HuH-7.5 (cell line): ENCODE measurements at regions not wholly inside any gene's neighbourhood (a gene's known extent, or its start where the extent isn't known, plus 50 kb on each side); places are given as distances from the start of the nearest gene placed in this dataset.
"Not testable (repeated sequence)": the region's sequence is repeated elsewhere in the genome, so short reads cannot be mapped to it uniquely, and the experiment has no call there.

Source experiments
- DNase-seq: peaks from one replicate; pipeline ENCODE4 v3.0.0; 2011; ENCODE audit warnings: low spot score

GRCh38 chr18:68429841-68430240 lies 285.1 kb downstream of the TMX3 start:
- no peak for DNase-seq

DNA sequence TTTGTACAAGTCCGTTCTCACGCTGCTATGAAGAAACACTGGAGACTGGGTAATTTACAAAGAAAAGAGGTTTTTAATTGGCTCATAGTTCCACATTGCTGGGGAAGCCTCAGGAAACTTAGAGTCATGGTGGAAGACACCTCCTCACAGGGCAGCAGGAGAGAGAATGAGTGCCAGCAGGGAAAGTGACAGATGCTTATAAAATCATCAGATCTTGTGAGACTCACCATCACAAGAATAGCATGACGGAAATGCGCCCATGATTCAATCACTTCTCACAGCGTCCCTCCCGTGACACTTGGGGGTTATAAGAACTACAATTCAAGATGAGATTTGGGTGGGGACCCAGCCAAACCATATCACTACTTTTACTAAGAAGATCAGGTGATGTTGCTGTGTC lies 285.8 kb downstream of the TMX3 start:
- DNase-seq: no peak

- no peak for DNase-seq
Measured at GRCh38 chr18:68428661-68429060, 286.2 kb downstream of the TMX3 start.

- no peak for DNase-seq
Measured at GRCh38 chr18:68427951-68428401, 286.9 kb downstream of the TMX3 start.

DNA sequence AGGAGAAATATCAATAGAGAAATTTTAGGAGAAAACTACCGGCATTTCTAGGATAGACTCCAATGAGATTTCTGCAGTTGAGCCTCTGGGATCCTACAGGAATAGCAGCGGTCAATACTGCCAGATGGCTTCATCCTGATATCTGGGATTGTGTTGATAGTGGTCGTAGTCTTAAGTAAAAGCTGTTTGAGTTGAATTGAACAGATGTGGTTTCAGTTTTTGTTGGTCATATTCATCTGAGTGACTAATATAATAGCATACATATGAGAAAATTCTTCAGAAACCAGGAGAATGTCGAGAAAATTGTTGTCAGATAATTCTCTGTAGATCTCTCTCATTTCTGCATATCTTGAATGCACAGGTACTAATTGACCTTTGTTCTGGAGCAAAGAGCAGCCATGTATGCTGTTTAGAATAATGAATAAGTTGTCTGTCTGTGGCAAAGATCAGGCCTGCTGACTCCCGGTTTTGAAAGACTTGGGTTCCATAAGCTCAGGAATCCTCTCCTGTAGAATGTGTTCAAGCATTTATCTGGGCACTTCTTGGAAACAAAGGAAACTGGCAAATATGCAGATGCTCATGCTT lies 288.1 kb downstream of the TMX3 start:
- no peak for DNase-seq

DNA sequence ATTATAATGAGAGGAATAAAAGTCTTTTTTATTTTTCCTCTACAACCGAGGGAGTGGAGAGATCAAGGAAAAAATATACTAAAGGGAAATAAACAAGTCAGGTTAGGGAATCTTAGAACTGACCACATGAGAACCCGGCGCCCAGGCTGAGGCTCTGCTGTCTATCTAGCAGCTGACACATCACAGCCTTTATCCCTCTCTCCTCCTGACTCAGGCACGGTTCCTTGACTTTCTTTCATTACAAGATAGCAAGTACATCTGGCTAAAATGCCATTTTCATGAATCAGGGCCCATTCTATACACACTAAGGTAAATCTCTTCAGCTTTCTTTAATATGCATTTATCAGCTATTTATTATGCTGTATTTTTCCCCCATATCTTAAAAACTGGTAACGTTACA lies 296.0 kb downstream of the TMX3 start:
- no peak for DNase-seq

DNA sequence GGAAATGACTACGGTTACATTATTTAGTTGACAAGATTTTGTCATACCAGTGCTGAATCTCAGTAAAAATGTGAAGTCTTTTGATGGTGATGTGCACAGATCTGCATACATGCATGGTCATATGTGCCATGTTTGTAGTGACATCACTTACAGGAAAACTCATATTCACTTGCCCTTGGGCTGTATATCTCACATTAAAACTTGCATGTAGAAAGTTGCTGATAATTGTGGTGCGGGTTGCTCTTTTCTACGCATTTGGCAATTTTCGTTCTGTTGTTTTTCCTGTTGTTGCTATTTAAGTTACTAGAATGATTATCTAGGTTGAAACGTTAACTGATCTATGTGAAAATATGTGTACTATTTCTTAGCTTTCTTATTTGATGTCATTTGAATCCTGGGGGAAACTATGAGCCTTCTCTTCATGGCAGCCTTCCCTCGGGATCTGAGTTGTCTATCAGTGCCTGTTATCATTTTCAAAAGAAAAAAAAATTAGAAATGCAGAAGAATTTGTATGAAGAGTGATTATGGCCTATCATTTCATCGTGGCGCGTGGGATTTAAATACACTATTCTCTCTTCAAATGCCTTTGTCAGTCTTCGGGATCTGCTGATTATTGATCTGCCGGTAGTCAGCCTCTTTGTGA lies 296.6 kb downstream of the TMX3 start:
- DNase-seq: no peak

- DNase-seq: no peak
Measured at GRCh38 chr18:68417826-68418225, 297.1 kb downstream of the TMX3 start.

DNA sequence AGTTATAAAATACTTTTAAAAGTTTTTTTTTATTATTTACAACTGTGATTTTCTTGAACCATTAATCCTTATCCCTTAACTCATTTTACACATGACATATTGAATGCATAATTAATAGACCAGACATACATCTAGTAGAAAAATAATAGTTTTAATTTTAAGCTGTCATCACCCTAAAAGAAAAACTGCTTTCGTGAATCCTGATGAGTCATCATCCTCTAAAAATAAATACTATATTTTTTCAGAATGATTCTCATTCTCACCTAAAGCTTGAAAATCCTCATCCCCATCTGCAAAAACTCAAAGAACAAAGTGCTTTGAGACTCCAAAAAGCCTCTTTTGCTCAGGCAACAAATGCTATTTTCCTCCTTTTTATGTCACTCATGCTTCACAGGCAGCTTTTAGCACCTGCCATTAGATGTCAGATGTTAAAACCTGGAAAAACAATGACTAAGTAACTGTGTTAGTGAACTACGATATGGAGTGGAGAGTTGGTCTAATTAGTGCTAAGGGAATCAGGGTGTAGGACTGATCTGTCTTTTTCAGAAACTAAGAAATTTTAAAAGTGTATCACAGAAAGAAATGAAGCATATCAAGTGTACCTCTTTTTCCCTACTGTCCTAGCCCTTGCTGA lies 297.6 kb downstream of the TMX3 start:
- no peak for DNase-seq

- no peak for DNase-seq
Measured at GRCh38 chr18:68414407-68414806, 300.5 kb downstream of the TMX3 start.

DNA sequence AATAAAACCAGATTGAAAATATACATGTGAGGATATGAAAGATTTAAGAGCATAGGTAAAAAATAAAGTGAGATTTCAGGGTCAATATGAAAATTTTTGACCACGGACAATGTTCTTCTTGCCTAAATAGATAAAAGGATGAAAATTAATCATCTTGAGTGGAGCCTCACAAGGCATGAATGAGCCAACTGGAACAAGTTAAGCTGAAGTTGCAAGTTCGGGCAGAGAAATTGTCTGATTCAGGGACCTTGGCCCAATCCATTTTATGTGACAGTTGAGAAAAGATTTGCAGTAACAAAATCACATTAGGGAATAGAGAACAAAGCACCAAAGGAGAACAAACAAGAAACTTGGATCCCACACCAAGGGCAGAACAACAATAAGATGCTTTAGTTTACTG lies 305.3 kb downstream of the TMX3 start:
- DNase-seq: no peak

GRCh38 chr18:68406761-68407160 lies 308.1 kb downstream of the TMX3 start:
- no peak for DNase-seq

GRCh38 chr18:68402784-68403183 lies 312.1 kb downstream of the TMX3 start:
- no peak for DNase-seq

DNA sequence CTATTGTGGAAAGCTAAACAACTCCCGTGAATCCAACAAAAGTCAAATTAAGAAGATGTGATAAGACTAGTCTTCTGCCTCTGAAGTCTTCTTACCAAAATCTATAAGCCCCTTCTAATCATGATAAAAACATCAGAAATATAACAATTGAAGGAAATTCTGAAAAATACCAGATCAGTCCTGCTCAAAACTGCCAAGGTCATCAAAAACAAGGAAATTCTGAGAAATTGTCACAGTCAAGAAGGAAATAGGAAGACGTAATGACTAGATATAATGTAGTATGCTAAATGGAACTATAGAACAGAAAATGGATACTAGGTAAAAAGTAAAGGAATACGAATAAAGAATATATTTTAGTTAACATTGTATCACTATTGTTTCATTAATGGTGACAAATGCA lies 314.0 kb downstream of the TMX3 start:
- DNase-seq: no peak

DNA sequence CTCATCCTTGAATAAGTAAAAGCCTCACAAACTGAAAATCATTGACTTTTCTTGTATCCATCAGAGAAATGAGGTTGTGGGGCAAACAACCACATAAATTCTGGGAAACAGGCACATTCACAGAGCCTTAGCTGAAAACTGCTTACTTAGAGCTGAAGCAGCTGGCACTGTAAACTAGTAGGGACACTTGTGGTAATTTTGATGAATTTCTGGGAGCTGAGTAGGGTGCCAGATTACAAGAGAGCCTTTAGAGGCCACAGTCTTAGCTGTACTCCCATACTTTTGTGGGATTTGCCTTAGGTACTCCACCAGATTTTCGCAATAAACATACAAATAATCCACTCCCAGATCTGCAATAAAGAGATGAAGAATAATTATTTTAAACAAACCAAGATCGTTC lies 315.2 kb downstream of the TMX3 start:
- no peak for DNase-seq

DNA sequence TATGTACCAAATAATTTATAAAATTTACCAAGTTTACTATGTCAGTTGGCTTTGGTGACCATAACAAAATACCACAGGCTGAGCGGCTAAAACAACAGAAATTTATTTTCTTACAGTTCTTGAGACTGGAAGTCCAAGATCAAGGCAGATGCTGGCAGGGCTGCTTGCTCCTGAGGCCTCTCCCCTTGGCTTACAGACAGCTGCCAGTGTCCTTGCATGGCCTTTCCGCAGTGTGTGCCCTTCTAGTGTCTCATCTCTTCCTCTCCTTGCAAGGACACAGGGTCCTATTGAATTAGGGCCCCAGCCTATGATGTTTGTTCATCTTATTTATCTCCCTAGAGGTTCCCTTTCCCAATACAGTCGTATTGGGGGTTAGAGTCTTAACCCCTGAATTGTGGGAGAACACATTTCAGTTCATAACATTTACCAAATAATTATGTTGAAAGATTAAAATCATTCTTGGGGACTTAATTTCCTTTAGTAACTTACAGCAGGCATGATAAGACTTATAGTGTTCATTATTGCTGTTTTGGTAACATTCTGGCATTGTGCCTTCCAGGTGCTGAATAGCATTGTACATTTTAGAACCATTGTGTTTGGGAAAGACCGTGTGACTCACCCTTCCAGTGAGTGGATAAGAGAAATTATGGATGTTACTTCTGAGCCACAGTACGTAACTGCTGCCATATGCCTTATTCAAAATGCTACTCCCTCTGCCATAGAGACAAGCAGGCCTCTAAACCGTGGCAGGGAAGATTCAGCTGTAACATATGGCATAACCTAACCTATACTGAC lies 317.5 kb downstream of the TMX3 start:
- no peak for DNase-seq

DNA sequence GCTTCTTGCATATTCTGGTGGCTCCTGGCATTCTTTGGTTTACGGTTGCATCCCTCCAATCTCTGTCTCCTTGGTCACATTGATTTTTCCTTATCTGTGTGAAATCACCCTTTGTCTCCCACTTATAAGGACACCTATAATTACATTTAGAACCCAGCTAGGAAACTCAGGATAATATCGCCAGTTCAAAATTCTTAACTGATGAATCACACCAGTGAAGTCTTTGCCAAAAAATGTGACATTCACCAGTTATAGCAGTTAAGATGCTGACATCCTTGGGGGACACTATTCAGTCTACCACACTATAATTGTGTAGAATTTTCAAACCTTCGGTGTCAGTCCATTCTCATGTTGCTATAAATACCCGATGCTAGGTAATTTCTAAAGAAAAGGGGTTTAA lies 320.2 kb downstream of the TMX3 start:
- no peak for DNase-seq

- no peak for DNase-seq
Measured at GRCh38 chr18:68391801-68392200, 323.1 kb downstream of the TMX3 start.

DNA sequence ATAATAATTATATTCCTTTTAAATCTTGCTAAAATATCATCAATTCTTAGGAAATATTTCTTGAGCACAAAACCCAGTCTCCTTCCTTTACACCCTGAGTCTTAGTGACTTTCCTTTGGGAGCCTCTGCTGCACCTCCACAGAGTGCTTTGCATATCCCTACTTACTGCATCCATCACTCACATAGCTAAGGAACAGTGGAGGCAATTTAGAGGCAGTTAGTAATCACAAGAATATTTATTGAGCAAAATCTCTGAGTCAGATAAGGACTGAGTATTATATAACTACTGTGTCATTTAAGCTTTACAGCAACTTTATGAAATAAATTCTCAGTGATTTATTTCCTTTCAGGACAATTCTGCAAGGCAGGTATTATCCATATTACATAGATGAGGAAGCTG lies 327.7 kb downstream of the TMX3 start:
- no peak for DNase-seq

DNA sequence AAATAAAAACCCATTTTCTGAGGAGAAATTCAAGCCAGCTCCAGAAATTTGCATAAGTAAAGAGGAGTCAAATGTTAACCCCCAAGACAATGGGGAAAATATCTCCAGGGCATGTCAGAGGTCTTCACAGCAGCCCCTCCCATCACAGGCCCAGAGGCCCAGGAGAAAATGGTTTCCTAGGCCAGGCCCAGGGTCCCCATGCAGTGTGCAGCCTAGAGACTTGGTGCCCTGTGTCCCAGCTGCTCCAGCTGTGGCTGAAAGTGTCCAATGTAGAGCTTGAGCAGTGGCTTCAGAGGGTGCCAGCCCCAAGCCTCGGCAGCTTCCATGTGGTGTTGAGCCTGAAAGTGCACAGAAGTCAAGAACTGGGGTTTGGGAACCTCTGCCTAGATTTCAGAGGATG lies 330.9 kb downstream of the TMX3 start:
- DNase-seq: not testable (repeated sequence)

DNA sequence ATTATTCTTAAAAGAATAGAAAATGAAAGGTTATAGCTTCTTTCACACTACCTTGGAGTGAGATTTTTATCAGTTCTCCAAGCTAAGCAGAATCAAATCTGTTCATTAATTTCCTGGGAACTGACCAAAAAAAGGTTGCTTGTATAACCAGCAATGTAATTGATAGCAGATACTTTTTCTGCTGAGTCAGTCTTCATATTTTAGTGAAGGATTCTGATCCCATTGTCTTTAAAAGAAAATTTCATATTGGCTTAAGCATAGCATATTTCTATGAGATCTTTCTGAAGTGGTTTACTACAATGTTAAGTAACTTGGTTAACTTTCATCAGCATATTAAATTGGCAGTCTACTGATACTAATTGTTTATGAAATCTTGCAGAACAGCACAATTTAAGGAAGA lies 338.0 kb downstream of the TMX3 start:
- no peak for DNase-seq

DNA sequence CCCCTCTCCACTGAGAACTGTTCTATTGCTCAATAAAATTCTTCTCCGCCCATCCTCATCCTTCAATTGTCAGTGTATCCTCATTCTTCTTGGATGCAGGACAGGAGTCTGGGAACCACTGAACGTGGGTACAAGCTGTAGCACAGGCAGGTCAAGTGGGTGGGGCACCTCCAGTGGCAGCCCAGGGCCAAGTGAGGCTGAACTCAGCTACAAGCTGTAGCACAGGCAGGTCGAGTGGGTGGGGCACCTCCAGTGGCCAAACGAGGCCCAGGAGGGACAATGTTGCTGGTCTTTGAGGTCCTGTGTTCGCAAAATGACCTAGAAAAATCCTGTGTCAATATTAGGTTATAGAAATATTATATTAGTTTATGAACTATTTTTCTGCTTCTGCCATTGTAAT lies 352.0 kb downstream of the TMX3 start:
- no peak for DNase-seq

GRCh38 chr18:68355637-68356036 lies 359.3 kb downstream of the TMX3 start:
- DNase-seq: no peak
